GM18873 (cell line): ENCODE measurements at regions not wholly inside any gene's neighbourhood (a gene's known extent, or its start where the extent isn't known, plus 50 kb on each side); places are given as distances from the start of the nearest gene placed in this dataset.

Experiments
- ATAC-seq: cut with Tn5 transposase; IDR thresholded peaks from one replicate; pipeline ENCODE4 v1.9.1; 2021; ENCODE audit warnings: mild to moderate bottlenecking, moderate library complexity, moderate number of reproducible peaks; ENCODE audit not compliant: unreplicated experiment, low FRiP score

- ATAC-seq = no peak
Measured at GRCh38 chr16:66001432-66001831, 365.1 kb upstream of the CDH5 start.

GRCh38 chr16:65998443-65998842, 368.0 kb upstream of the CDH5 start:
- ATAC-seq = no peak

GRCh38 chr16:65994291-65994690, 372.2 kb upstream of the CDH5 start:
- ATAC-seq = no peak

GRCh38 chr16:65991149-65991701, 375.3 kb upstream of the CDH5 start:
- ATAC-seq = no peak

- ATAC-seq = no peak
Measured at GRCh38 chr16:65989861-65990604, 376.5 kb upstream of the CDH5 start.

- ATAC-seq = no peak
Measured at GRCh38 chr16:65988024-65988595, 378.4 kb upstream of the CDH5 start.

- ATAC-seq = no peak
Measured at GRCh38 chr16:65984296-65984695, 382.2 kb upstream of the CDH5 start.

GRCh38 chr16:65981057-65981456, 385.4 kb upstream of the CDH5 start:
- no peak for ATAC-seq

- no peak for ATAC-seq
Measured at GRCh38 chr16:65975049-65975708, 391.3 kb upstream of the CDH5 start.

- ATAC-seq = no peak
Measured at GRCh38 chr16:65967376-65967775, 399.1 kb upstream of the CDH5 start.

- no peak for ATAC-seq
Measured at GRCh38 chr16:65965628-65966027, 400.9 kb upstream of the CDH5 start.

- ATAC-seq = no peak
Measured at GRCh38 chr16:65964752-65965151, 401.7 kb upstream of the CDH5 start.

- no peak for ATAC-seq
Measured at GRCh38 chr16:65961476-65962143, 404.9 kb upstream of the CDH5 start.

- no peak for ATAC-seq
Measured at GRCh38 chr16:65959983-65960382, 406.5 kb upstream of the CDH5 start.

- no peak for ATAC-seq
Measured at GRCh38 chr16:65958086-65958485, 408.4 kb upstream of the CDH5 start.

- no peak for ATAC-seq
Measured at GRCh38 chr16:65956100-65956499, 410.4 kb upstream of the CDH5 start.

GRCh38 chr16:65954446-65954845, 412.0 kb upstream of the CDH5 start:
- no peak for ATAC-seq

GRCh38 chr16:65950211-65950610, 416.3 kb upstream of the CDH5 start:
- no peak for ATAC-seq

GRCh38 chr16:65948361-65948760, 418.1 kb upstream of the CDH5 start:
- ATAC-seq = no peak

GRCh38 chr16:65947951-65948350, 418.5 kb upstream of the CDH5 start:
- ATAC-seq = no peak

GRCh38 chr16:65945493-65945892, 421.0 kb upstream of the CDH5 start:
- ATAC-seq = no peak
